ENCODE measurements at regions not wholly inside any gene's neighbourhood (a gene's known extent, or its start where the extent isn't known, plus 50 kb on each side); places are given as distances from the start of the nearest gene placed in this dataset.

- DNase-seq: peak in 1 of 6 donors; percentile 16
- no peak for ATAC-seq
- Histone ChIP-seq H3K36me3 (no peaks in the 10 kb centered on the region), H3K4me1 (no peaks in the 10 kb centered on the region), H3K9me3 (no peaks in the 10 kb centered on the region), H3K27ac (no peak overlapping the region), H3K4me3 (no peak overlapping the region), H3K27me3 (no peaks in the 10 kb centered on the region)
- no peak for FAIRE-seq
- intact Hi-C loops (cut with DNase I): no loop called here
- 63 to 69% methylated on average over 9 of the region's 9 CpGs for WGBS, 2 donors
- TF ChIP-seq CTCF (IDR thresholded peaks at IDR 0.05): no peak
Measured at GRCh38 chr6:33929575-33930288, 125.9 kb upstream of the MLN start.

- 79 to 90% methylated on average over 4 of the region's 4 CpGs for WGBS, 2 donors
- Histone ChIP-seq H3K4me1 (no peaks in the 10 kb centered on the region), H3K36me3 (no peaks in the 10 kb centered on the region), H3K27ac (no peak overlapping the region), H3K9me3 (no peaks in the 10 kb centered on the region), H3K4me3 (no peak overlapping the region), H3K27me3 (no peaks in the 10 kb centered on the region)
- no peak for DNase-seq
- no peak for TF ChIP-seq CTCF (IDR thresholded peaks at IDR 0.05)
- FAIRE-seq: no peak
- intact Hi-C loops (cut with DNase I): no loop called here
- ATAC-seq: peak in 1 of 4 donors; percentile 55
Measured at GRCh38 chr6:33927616-33928015, 123.8 kb upstream of the MLN start.

GRCh38 chr6:33927112-33927511 lies 123.3 kb upstream of the MLN start:
- DNase-seq (no peak), FAIRE-seq (no peak), ATAC-seq (no peak)
- no peak for TF ChIP-seq CTCF (IDR thresholded peaks at IDR 0.05)
- Histone ChIP-seq H3K27ac (no peak overlapping the region), H3K27me3 (no peaks in the 10 kb centered on the region), H3K4me3 (no peak overlapping the region), H3K36me3 (no peaks in the 10 kb centered on the region), H3K9me3 (no peaks in the 10 kb centered on the region), H3K4me1 (no peaks in the 10 kb centered on the region)
- 68 to 82% methylated on average over 4 of the region's 4 CpGs for WGBS, 2 donors
- intact Hi-C loops (cut with DNase I): no loop called here

- H3K27ac ChIP-seq: no peak overlapping the region
- no peaks in the 10 kb centered on the region for H3K36me3 ChIP-seq
- no peak for DNase-seq
- H3K4me1 ChIP-seq: no peaks in the 10 kb centered on the region
- 84 to 90% methylated on average over 4 of the region's 4 CpGs for WGBS, 2 donors
- TF ChIP-seq CTCF (IDR thresholded peaks at IDR 0.05): no peak
- no peaks in the 10 kb centered on the region for H3K9me3 ChIP-seq
- H3K27me3 ChIP-seq: no peaks in the 10 kb centered on the region
- peak in 1 of 4 donors; percentile 63 for ATAC-seq
- H3K4me3 ChIP-seq: no peak overlapping the region
- intact Hi-C loops (cut with DNase I): no loop called here
- no peak for FAIRE-seq
Measured at GRCh38 chr6:33926451-33926850, 122.6 kb upstream of the MLN start.

GRCh38 chr6:33925936-33926335 lies 122.1 kb upstream of the MLN start:
- TF ChIP-seq CTCF (IDR thresholded peaks at IDR 0.05): no peak

More at GRCh38 chr6:33925936-33926335, 122.1 kb upstream of the MLN start:
- H3K27me3 ChIP-seq: no peaks in the 10 kb centered on the region
- 79 to 82% methylated on average over 8 of the region's 8 CpGs for WGBS, 2 donors
- intact Hi-C loops (cut with DNase I): no loop called here
- DNase-seq (no peak), FAIRE-seq (no peak), ATAC-seq (no peak)
- H3K27ac ChIP-seq: no peak overlapping the region
- no peak overlapping the region for H3K4me3 ChIP-seq
- H3K9me3 ChIP-seq: no peaks in the 10 kb centered on the region
- no peaks in the 10 kb centered on the region for H3K4me1 ChIP-seq
- no peaks in the 10 kb centered on the region for H3K36me3 ChIP-seq

All from pancreas (tissue), 10 donors.